Astrocyte of the spinal cord (primary cell): ENCODE measurements at regions not wholly inside any gene's neighbourhood (a gene's known extent, or its start where the extent isn't known, plus 50 kb on each side); places are given as distances from the start of the nearest gene placed in this dataset.

Experiments
- DNase-seq: peaks from one replicate; pipeline ENCODE4 v3.0.0; 2011; ENCODE audit warnings: low read depth, low spot score
- H3K4me3 ChIP-seq: 2 replicates; pipeline ENCODE4 v1.5.1; 2011; ENCODE audit warnings: low read depth, mild to moderate bottlenecking, low read length, moderate library complexity
- CTCF ChIP-seq: IDR thresholded peaks from 2 replicates; pipeline ENCODE4 v1.5.1; 2012; ENCODE audit warnings: low read depth, mild to moderate bottlenecking, low read length, inconsistent platforms
- in situ Hi-C: cut with HindIII; loops from 2 replicates; pipeline ENCODE4 v1.10.0; 2017; ENCODE audit warnings: low sequenced_read_pairs

DNA sequence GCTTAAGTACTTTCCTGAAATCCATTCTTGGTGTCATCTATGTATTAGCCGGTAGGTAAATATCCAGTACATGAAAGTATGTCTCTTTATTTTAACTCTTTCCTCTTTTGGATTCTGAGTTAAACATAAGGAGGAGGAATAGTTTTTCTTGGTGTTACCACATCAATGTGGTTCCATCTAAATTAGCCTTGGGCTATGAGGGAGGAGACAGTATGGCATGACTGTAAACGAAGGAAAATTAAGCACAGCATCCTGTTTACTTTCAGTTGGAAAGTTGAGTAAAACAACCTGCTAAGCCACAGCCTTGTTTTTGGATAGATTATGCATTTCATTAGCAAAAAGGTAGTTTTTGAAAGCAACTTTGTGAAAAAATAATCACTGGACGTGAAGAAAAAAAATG is 693.0 kb upstream of the SOX9 start:
- H3K4me3 ChIP-seq: no peak overlapping the region
- in situ Hi-C loops: no loop called here
- TF ChIP-seq CTCF: no peak
- no peak for DNase-seq

- H3K4me3 ChIP-seq: no peak overlapping the region
- in situ Hi-C loops: no loop called here
- DNase-seq: no peak
- TF ChIP-seq CTCF: no peak
Observed at GRCh38 chr17:71428897-71429296, 691.9 kb upstream of the SOX9 start.

GRCh38 chr17:71430281-71430680 is 690.5 kb upstream of the SOX9 start:
- no peak overlapping the region for H3K4me3 ChIP-seq
- DNase-seq: no peak
- TF ChIP-seq CTCF: no peak
- in situ Hi-C loops: no loop called here

DNA sequence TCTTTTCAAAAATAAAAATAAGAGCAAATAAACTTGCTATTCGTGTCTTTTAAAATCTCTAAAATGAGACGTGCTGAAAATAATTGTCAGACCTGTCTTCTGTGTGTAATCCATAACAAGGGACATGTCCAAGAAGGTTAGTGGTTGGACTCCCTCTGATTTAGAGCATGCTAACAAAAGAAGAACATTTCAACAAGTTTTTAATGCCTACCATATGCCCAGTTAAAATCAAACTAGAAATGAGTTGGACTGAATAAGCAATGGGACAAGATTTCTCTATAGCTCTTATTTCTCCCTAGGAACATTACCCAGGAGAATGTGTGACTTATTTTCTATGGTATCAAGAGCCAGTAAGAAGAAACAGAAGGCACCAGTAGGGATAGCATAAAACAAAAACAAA is 689.7 kb upstream of the SOX9 start:
- no peak for TF ChIP-seq CTCF
- DNase-seq: no peak
- no peak overlapping the region for H3K4me3 ChIP-seq
- in situ Hi-C loops: no loop called here

DNA sequence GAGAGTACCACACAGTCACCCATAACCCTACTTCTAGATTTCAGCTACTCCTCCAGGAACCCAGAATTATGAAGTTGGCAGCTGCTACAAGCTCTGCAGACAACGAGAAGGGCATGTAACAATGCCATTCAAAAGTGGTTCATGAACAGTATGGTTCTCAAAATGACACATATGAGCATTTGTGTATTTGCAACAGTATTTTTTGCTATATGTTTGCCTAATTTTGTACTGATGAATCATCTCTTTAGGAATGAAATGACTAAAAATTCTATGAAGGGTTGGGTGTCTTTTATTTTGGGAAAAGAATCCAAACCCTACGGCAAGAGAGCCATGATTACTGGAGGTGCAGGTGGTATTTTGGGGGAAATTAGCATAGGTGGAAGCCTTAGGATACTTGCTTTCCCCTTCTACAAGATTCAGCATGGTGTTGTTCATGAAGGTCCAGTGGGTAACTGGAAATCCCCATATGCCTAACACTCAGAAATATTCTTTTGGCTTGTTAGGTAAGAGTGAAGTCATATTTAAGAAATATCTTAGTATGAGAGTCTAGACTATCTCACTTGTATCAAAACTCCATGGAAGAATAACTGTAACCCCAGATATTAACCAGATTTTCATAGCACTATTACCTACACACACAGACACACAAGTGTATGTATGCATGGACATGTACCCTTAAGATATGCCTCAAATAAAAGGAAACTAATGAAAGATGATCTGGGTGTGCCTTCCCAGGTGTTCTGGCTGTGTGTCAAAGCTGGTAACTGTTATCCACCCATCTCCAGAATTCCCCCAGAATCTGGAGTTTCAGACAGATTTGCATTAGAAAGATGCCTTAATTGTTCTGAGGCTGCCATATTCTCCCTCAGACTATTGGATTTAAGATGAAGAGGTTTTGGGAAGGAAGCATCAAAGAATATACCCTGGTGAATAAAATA is 688.2 kb upstream of the SOX9 start:
- no peak for TF ChIP-seq CTCF
- no peak overlapping the region for H3K4me3 ChIP-seq
- in situ Hi-C loops: no loop called here
- DNase-seq: no peak

- in situ Hi-C loops: no loop called here
- DNase-seq: no peak
- TF ChIP-seq CTCF: no peak
- H3K4me3 ChIP-seq: no peak overlapping the region
Observed at GRCh38 chr17:71434716-71435115, 686.1 kb upstream of the SOX9 start.
